ENCODE measurements at regions not wholly inside any gene's neighbourhood (a gene's known extent, or its start where the extent isn't known, plus 50 kb on each side); places are given as distances from the start of the nearest gene placed in this dataset.

DNA sequence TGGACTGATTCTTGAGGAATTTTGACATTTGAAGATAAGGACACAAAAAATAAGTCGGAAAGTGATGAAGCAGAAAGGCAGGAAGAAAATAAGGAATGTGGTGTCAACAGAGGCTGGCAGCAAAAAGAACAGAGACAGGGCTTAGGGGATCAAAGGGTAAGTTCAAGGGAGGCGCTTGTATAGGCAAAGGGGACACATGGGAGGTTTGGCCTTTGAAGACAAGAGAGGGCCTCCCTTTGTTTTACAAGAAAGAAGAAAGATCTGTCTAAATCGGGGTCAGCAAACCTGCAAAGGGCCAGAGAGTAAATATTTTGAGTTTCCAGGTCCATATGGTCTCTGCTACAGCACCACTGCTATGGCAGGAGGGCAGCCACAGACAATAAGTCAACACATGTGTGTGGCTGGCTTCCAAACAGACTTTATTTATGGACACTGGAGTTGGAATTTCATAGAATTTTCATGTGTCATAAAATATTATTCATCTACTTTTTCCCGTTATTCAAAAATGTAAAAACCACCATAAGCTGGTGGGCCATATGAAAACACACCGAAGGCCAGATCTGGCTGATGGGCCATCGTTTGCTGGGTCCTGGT lies 112.0 kb upstream of the FBXL7 start:
- no peak for TF ChIP-seq CREB1 (IDR thresholded peaks at IDR 0.05; ENCODE audit: low read depth)
- TF ChIP-seq ZBTB7A (IDR thresholded peaks at IDR 0.05; ENCODE audit: low read depth): no peak
- TF ChIP-seq, protein P1, sequence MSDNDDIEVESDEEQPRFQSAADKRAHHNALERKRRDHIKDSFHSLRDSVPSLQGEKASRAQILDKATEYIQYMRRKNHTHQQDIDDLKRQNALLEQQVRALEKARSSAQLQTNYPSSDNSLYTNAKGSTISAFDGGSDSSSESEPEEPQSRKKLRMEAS (IDR thresholded peaks at IDR 0.05): no peak
- TF ChIP-seq EP300 (IDR thresholded peaks at IDR 0.05; ENCODE audit: borderline replicate concordance): no peak
- TF ChIP-seq EGR1 (IDR thresholded peaks at IDR 0.05): no peak
- no peak for TF ChIP-seq NFIC (IDR thresholded peaks at IDR 0.05)
- TF ChIP-seq TEAD4 (IDR thresholded peaks at IDR 0.05): no peak

DNA sequence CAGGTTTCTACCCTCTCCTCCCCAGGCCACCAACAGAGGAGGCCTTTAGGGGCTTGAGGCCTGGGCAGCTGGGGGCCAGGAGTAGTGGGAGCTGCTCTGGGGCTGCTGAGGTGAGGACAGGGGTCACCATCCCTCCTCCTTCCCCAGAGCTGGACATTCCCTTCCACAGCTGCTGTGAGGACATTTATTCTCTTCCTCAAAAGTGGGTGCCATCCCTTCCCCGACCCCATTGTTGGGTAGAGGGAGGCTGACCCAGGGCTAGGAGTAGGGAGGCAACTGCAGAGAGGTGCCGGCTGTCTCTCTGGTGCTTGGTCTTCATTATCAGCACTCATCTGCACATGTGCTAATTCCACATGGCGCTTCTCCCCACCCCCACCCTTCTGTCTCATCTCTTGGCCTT lies 113.9 kb upstream of the FBXL7 start:
- no peak for TF ChIP-seq ZBTB7A (IDR thresholded peaks at IDR 0.05; ENCODE audit: low read depth)
- TF ChIP-seq CREB1 (IDR thresholded peaks at IDR 0.05; ENCODE audit: low read depth): no peak
- no peak for TF ChIP-seq RAD21 (IDR thresholded peaks at IDR 0.05; ENCODE audit: low read depth)
- TF ChIP-seq YY1 (IDR thresholded peaks at IDR 0.05; ENCODE audit: low read depth): no peak
- no peak for TF ChIP-seq TCF12 (IDR thresholded peaks at IDR 0.05; ENCODE audit: low read depth)
- TF ChIP-seq CEBPB (IDR thresholded peaks at IDR 0.05): no peak
- no peak for TF ChIP-seq EGR1 (IDR thresholded peaks at IDR 0.05)
- TF ChIP-seq, protein P2, sequence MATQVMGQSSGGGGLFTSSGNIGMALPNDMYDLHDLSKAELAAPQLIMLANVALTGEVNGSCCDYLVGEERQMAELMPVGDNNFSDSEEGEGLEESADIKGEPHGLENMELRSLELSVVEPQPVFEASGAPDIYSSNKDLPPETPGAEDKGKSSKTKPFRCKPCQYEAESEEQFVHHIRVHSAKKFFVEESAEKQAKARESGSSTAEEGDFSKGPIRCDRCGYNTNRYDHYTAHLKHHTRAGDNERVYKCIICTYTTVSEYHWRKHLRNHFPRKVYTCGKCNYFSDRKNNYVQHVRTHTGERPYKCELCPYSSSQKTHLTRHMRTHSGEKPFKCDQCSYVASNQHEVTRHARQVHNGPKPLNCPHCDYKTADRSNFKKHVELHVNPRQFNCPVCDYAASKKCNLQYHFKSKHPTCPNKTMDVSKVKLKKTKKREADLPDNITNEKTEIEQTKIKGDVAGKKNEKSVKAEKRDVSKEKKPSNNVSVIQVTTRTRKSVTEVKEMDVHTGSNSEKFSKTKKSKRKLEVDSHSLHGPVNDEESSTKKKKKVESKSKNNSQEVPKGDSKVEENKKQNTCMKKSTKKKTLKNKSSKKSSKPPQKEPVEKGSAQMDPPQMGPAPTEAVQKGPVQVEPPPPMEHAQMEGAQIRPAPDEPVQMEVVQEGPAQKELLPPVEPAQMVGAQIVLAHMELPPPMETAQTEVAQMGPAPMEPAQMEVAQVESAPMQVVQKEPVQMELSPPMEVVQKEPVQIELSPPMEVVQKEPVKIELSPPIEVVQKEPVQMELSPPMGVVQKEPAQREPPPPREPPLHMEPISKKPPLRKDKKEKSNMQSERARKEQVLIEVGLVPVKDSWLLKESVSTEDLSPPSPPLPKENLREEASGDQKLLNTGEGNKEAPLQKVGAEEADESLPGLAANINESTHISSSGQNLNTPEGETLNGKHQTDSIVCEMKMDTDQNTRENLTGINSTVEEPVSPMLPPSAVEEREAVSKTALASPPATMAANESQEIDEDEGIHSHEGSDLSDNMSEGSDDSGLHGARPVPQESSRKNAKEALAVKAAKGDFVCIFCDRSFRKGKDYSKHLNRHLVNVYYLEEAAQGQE (IDR thresholded peaks at IDR 0.05; ENCODE audit: low read depth): no peak
- TF ChIP-seq TEAD4 (IDR thresholded peaks at IDR 0.05): no peak
- no peak for TF ChIP-seq EP300 (IDR thresholded peaks at IDR 0.05; ENCODE audit: borderline replicate concordance)
- TF ChIP-seq NFIC (IDR thresholded peaks at IDR 0.05): no peak
- TF ChIP-seq, protein P3, sequence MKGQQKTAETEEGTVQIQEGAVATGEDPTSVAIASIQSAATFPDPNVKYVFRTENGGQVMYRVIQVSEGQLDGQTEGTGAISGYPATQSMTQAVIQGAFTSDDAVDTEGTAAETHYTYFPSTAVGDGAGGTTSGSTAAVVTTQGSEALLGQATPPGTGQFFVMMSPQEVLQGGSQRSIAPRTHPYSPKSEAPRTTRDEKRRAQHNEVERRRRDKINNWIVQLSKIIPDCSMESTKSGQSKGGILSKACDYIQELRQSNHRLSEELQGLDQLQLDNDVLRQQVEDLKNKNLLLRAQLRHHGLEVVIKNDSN (IDR thresholded peaks at IDR 0.05): no peak
- TF ChIP-seq, protein P1 (IDR thresholded peaks at IDR 0.05): no peak
- no peak for TF ChIP-seq FOXM1 (IDR thresholded peaks at IDR 0.05; ENCODE audit: borderline replicate concordance, low read depth)
- no peak for TF ChIP-seq TAF1 (IDR thresholded peaks at IDR 0.05; ENCODE audit: low read depth)

DNA sequence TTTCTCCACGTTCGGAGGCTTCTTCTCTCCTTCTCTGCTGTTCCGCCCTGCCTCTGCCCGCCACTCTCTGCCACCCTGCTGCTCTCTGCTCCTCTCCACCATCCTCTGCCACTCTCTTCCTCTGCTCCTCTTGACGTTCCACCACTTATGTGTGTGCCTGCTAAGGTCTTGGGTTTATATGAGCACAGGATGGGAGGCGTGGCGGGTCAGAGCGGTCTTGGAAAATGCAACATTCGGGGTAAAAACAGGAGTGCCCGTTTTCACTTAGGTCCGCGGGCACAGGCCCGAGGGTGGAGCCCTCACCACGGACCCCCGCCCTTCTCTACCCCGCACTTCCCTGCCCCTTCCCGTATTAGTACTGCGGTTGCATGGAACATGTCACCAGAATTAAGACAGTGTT lies 114.4 kb upstream of the FBXL7 start:
- TF ChIP-seq, protein P1 (IDR thresholded peaks at IDR 0.05): no peak
- TF ChIP-seq YY1 (IDR thresholded peaks at IDR 0.05; ENCODE audit: low read depth) (no peak), TAF1 (IDR thresholded peaks at IDR 0.05; ENCODE audit: low read depth) (no peak)

DNA sequence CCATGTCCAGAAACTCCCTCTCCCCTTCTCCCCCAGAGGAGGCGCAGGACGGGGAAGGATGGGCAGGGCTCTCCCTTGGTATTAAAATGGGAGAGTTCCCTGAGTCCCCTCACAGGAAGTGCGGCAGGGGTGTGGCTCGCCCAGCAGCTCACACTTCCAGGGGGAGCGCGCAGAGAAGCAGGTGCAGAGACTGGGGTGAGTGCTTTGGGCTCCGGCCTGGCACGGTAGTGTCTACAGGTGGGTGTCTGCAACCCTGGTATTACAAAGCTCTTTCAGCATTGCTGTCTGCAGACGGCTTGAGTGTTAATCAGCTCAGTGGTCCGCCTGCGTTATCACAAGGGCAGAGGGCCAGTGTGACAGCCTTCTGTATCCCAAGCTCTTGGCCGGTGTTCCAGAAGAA lies 114.9 kb upstream of the FBXL7 start:
- TF ChIP-seq EP300 (IDR thresholded peaks at IDR 0.05; ENCODE audit: borderline replicate concordance) (no peak), EGR1 (IDR thresholded peaks at IDR 0.05) (no peak), YY1 (IDR thresholded peaks at IDR 0.05; ENCODE audit: low read depth) (no peak), CEBPB (IDR thresholded peaks at IDR 0.05) (no peak)
- TF ChIP-seq, protein P3 (IDR thresholded peaks at IDR 0.05): no peak
- TF ChIP-seq, protein P2 (IDR thresholded peaks at IDR 0.05; ENCODE audit: low read depth): no peak

DNA sequence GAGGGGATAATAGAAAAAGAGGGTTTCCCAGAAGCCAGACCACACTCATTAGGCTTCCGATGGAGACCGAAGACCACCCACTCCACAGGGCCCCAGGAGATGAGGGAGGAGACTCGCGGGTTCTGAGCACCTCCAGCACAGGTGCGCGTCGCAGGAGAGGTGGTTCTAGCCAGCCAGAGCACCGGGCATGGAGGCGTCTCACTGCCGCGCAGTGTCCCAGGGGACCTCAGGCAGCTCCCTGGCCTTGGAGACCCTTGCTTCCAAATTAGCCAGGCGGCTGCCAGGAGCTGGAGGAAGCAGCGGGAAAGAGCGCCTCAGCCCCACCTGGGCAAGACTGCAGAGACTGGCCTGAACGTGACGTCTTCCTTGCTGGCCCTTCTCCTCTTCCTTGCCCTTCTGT lies 115.4 kb upstream of the FBXL7 start:
- TF ChIP-seq NFIC (IDR thresholded peaks at IDR 0.05): no peak
- TF ChIP-seq ZBTB7A (IDR thresholded peaks at IDR 0.05; ENCODE audit: low read depth): no peak
- TF ChIP-seq FOXM1 (IDR thresholded peaks at IDR 0.05; ENCODE audit: borderline replicate concordance, low read depth): no peak
- TF ChIP-seq, protein P1 (IDR thresholded peaks at IDR 0.05): no peak
- no peak for TF ChIP-seq YY1 (IDR thresholded peaks at IDR 0.05; ENCODE audit: low read depth)
- TF ChIP-seq TCF12 (IDR thresholded peaks at IDR 0.05; ENCODE audit: low read depth): no peak
- TF ChIP-seq CREB1 (IDR thresholded peaks at IDR 0.05; ENCODE audit: low read depth): no peak
- no peak for TF ChIP-seq EP300 (IDR thresholded peaks at IDR 0.05; ENCODE audit: borderline replicate concordance)
- no peak for TF ChIP-seq CEBPB (IDR thresholded peaks at IDR 0.05)
- no peak for TF ChIP-seq EGR1 (IDR thresholded peaks at IDR 0.05)

DNA sequence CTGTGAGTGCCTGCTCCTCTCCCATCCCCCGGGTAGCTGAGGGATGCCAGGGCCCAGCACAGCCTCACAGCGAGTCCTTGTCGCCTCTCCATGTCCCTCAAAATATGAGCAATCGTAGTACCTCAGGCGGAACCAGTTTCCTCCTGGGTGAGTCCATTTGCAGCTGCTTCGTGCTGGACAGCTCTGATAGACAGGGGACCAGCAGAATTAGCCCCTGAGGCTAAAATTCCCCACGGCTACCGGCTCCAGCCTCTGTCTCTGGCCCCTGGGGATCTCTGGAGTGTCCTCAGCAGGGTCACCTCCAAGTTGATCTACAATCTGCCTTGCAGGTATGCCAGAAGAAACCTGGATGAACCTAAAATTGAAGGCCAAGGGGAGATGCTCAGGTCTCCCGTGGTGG lies 115.8 kb upstream of the FBXL7 start:
- TF ChIP-seq TCF12 (IDR thresholded peaks at IDR 0.05; ENCODE audit: low read depth) (no peak), RAD21 (IDR thresholded peaks at IDR 0.05; ENCODE audit: low read depth) (no peak), EGR1 (IDR thresholded peaks at IDR 0.05) (no peak), TAF1 (IDR thresholded peaks at IDR 0.05; ENCODE audit: low read depth) (no peak), CEBPB (IDR thresholded peaks at IDR 0.05) (no peak), ZBTB7A (IDR thresholded peaks at IDR 0.05; ENCODE audit: low read depth) (no peak), NFIC (IDR thresholded peaks at IDR 0.05) (no peak), TEAD4 (IDR thresholded peaks at IDR 0.05) (no peak), EP300 (IDR thresholded peaks at IDR 0.05; ENCODE audit: borderline replicate concordance) (no peak), FOXM1 (IDR thresholded peaks at IDR 0.05; ENCODE audit: borderline replicate concordance, low read depth) (no peak), YY1 (IDR thresholded peaks at IDR 0.05; ENCODE audit: low read depth) (no peak)
- TF ChIP-seq, protein P3 (IDR thresholded peaks at IDR 0.05): no peak
- TF ChIP-seq, protein P1 (IDR thresholded peaks at IDR 0.05): no peak
- TF ChIP-seq, protein P2 (IDR thresholded peaks at IDR 0.05; ENCODE audit: low read depth): no peak

Measured in Ishikawa (cell line).